ENCODE measurements at regions not wholly inside any gene's neighbourhood (a gene's known extent, or its start where the extent isn't known, plus 50 kb on each side); places are given as distances from the start of the nearest gene placed in this dataset.
A peak's percentile ranks its signal among the peaks of the same experiment; 100 is the strongest.

DNA sequence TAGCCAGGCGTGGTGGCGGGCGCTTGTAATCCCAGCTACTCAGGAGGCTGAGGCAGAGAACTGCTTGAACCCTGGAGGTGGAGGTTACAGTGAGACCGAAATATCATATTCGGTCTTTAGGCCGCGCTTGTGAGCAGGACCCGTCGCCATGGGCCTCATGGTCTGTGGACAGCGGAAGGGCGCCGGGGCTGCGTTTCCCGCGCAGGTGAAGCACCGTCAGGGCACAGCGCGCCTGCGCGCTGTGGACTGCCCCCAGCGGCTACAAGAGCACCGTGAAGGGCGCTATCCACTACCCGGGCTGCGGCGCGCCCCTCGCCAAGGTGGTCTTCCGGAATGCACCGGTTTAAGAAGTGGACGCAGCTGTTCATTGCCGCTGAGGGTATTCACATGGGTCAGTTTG is 482.0 kb upstream of the NAALADL2 start:
- Histone ChIP-seq H3K27ac (ENCODE audit: low read depth in 1 of 2, low read length in 2 of 2) (no peak overlapping the region), H3K9me3 (ENCODE audit: control insufficient read depth in 4 of 4, low read length in 3 of 4) (peaks cover 0 to 3% (median 0%) of the 10 kb centered on the region in 4 donors), H3K4me1 (ENCODE audit: control insufficient read depth in 4 of 4, insufficient read depth in 4 of 4, low read length in 3 of 4) (no peaks in the 10 kb centered on the region), H3K9ac (ENCODE audit: low read depth in 1 of 2, low read length in 2 of 2) (no peak overlapping the region), H3K36me3 (ENCODE audit: control insufficient read depth in 4 of 4, insufficient read depth in 3 of 4, low read depth in 1 of 4, low read length in 3 of 4) (no peaks in the 10 kb centered on the region), H3K4me3 (ENCODE audit: low read depth in 1 of 3, low read length in 3 of 3) (no peak overlapping the region), H3K27me3 (ENCODE audit: control insufficient read depth in 4 of 4, insufficient read depth in 4 of 4, low read length in 3 of 4) (no peaks in the 10 kb centered on the region)
- TF ChIP-seq RAD21 (IDR thresholded peaks at IDR 0.05), result no peak
- 97% methylated on average over 32 of the region's 32 CpGs for WGBS
- DNase-seq (ENCODE audit: low spot score), result no peak

DNA sequence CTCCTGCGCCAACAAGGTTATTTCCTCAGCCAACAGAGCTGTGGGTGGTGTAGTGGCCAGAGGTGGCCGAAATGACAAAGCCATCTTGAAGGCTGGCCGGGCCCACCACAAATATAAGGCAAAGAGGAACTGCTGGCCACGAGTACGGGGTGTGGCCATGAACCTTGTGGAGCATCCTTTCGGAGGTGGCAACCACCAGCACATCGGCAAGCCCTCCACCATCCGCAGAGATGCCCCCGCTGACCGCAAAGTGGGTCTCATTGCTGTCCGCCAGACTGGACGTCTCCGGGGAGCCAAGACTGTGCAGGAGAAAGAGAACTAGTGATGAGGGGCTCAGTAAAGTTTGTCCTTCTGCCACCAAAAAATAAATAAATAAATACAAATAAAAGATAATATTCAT is 481.4 kb upstream of the NAALADL2 start:
- WGBS, result 96% methylated on average over 13 of the region's 13 CpGs
- no peak for DNase-seq (ENCODE audit: low spot score)
- no peaks in the 10 kb centered on the region for H3K36me3 ChIP-seq (ENCODE audit: control insufficient read depth in 4 of 4, insufficient read depth in 3 of 4, low read depth in 1 of 4, low read length in 3 of 4)
- no peak overlapping the region for H3K27ac ChIP-seq (ENCODE audit: low read depth in 1 of 2, low read length in 2 of 2)
- no peaks in the 10 kb centered on the region for H3K4me1 ChIP-seq (ENCODE audit: control insufficient read depth in 4 of 4, insufficient read depth in 4 of 4, low read length in 3 of 4)
- H3K9ac ChIP-seq (ENCODE audit: low read depth in 1 of 2, low read length in 2 of 2), result no peak overlapping the region
- peaks cover 0 to 3% (median 0%) of the 10 kb centered on the region in 4 donors for H3K9me3 ChIP-seq (ENCODE audit: control insufficient read depth in 4 of 4, low read length in 3 of 4)
- TF ChIP-seq, protein P1, sequence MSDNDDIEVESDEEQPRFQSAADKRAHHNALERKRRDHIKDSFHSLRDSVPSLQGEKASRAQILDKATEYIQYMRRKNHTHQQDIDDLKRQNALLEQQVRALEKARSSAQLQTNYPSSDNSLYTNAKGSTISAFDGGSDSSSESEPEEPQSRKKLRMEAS (IDR thresholded peaks at IDR 0.05), result no peak
- no peak overlapping the region for H3K4me3 ChIP-seq (ENCODE audit: low read depth in 1 of 3, low read length in 3 of 3)
- no peaks in the 10 kb centered on the region for H3K27me3 ChIP-seq (ENCODE audit: control insufficient read depth in 4 of 4, insufficient read depth in 4 of 4, low read length in 3 of 4)

DNA sequence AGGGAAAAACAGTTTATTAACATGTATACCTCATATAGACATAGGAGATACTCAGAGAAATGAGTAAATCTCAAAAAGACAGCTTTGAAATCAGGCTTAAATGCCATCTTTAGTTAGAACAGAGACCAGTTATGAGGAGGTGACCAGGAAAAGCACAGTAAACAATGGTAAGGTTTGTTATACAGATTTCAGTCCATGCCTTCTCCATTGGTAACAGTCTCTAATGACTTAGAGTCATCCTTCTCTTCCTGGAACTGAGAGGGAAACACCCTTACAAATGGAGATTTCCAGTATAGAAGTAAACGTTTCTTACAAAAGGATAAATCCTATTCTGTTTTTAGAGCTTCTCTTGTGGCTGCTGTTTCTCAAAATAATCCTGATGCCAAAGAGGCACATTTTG is 476.3 kb upstream of the NAALADL2 start:
- peak overlapping the region in 1 of 2 donors; percentile 37 for H3K9ac ChIP-seq (ENCODE audit: low read depth in 1 of 2, low read length in 2 of 2)
- no peaks in the 10 kb centered on the region for H3K36me3 ChIP-seq (ENCODE audit: control insufficient read depth in 4 of 4, insufficient read depth in 3 of 4, low read depth in 1 of 4, low read length in 3 of 4)
- no peak for DNase-seq (ENCODE audit: low spot score)
- H3K4me1 ChIP-seq (ENCODE audit: control insufficient read depth in 4 of 4, insufficient read depth in 4 of 4, low read length in 3 of 4), result no peaks in the 10 kb centered on the region
- 67% methylated on average over 1 of the region's 1 CpG for WGBS
- peaks cover 0 to 3% (median 0%) of the 10 kb centered on the region in 4 donors for H3K9me3 ChIP-seq (ENCODE audit: control insufficient read depth in 4 of 4, low read length in 3 of 4)
- TF ChIP-seq GABPA (IDR thresholded peaks at IDR 0.05 in 1 of 2, conservative IDR thresholded peaks at IDR 0.05 in 1 of 2) (no peak), SP1 (IDR thresholded peaks at IDR 0.05) (no peak), YY1 (IDR thresholded peaks at IDR 0.05) (no peak), HNF4A (conservative IDR thresholded peaks at IDR 0.05) (no peak), NR2F2 (IDR thresholded peaks at IDR 0.05) (no peak), HNF4G (IDR thresholded peaks at IDR 0.05) (no peak)
- TF ChIP-seq, protein P2, sequence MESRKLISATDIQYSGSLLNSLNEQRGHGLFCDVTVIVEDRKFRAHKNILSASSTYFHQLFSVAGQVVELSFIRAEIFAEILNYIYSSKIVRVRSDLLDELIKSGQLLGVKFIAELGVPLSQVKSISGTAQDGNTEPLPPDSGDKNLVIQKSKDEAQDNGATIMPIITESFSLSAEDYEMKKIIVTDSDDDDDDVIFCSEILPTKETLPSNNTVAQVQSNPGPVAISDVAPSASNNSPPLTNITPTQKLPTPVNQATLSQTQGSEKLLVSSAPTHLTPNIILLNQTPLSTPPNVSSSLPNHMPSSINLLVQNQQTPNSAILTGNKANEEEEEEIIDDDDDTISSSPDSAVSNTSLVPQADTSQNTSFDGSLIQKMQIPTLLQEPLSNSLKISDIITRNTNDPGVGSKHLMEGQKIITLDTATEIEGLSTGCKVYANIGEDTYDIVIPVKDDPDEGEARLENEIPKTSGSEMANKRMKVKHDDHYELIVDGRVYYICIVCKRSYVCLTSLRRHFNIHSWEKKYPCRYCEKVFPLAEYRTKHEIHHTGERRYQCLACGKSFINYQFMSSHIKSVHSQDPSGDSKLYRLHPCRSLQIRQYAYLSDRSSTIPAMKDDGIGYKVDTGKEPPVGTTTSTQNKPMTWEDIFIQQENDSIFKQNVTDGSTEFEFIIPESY (IDR thresholded peaks at IDR 0.05), result no peak
- TF ChIP-seq, protein P3, sequence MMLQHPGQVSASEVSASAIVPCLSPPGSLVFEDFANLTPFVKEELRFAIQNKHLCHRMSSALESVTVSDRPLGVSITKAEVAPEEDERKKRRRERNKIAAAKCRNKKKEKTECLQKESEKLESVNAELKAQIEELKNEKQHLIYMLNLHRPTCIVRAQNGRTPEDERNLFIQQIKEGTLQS (IDR thresholded peaks at IDR 0.05), result no peak
- TF ChIP-seq, protein P4, sequence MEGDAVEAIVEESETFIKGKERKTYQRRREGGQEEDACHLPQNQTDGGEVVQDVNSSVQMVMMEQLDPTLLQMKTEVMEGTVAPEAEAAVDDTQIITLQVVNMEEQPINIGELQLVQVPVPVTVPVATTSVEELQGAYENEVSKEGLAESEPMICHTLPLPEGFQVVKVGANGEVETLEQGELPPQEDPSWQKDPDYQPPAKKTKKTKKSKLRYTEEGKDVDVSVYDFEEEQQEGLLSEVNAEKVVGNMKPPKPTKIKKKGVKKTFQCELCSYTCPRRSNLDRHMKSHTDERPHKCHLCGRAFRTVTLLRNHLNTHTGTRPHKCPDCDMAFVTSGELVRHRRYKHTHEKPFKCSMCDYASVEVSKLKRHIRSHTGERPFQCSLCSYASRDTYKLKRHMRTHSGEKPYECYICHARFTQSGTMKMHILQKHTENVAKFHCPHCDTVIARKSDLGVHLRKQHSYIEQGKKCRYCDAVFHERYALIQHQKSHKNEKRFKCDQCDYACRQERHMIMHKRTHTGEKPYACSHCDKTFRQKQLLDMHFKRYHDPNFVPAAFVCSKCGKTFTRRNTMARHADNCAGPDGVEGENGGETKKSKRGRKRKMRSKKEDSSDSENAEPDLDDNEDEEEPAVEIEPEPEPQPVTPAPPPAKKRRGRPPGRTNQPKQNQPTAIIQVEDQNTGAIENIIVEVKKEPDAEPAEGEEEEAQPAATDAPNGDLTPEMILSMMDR (IDR thresholded peaks at IDR 0.05; ENCODE audit: low read depth, low read length, missing input control), result no peak
- TF ChIP-seq, protein P1 (IDR thresholded peaks at IDR 0.05), result no peak
- H3K27ac ChIP-seq (ENCODE audit: low read depth in 1 of 2, low read length in 2 of 2), result no peak overlapping the region
- H3K27me3 ChIP-seq (ENCODE audit: control insufficient read depth in 4 of 4, insufficient read depth in 4 of 4, low read length in 3 of 4), result no peaks in the 10 kb centered on the region
- no peak overlapping the region for H3K4me3 ChIP-seq (ENCODE audit: low read depth in 1 of 3, low read length in 3 of 3)
